Testis (tissue), 2 donors: ENCODE measurements at regions not wholly inside any gene's neighbourhood (a gene's known extent, or its start where the extent isn't known, plus 50 kb on each side); places are given as distances from the start of the nearest gene placed in this dataset.

ENCODE experiments used
- DNase-seq: peaks from one replicate; pipeline ENCODE4 v3.0.0-alpha.2; 2019
- H3K27ac ChIP-seq, 2 donors: fragments of 200-600 bp; sonication (generic); one replicate each; pipeline ENCODE4 v1.5.1; 2019
- H3K27me3 ChIP-seq: fragments of 200-600 bp; sonication (generic); one replicate; pipeline ENCODE4 v1.5.1; 2019
- H3K36me3 ChIP-seq: fragments of 200-600 bp; sonication (generic); one replicate; pipeline ENCODE4 v1.5.1; 2017; ENCODE audit warnings: low read depth; ENCODE audit errors: missing control alignments
- H3K4me1 ChIP-seq: fragments of 200-600 bp; sonication (generic); one replicate; pipeline ENCODE4 v1.5.1; 2019
- H3K4me3 ChIP-seq, 2 donors: fragments of 200-600 bp; sonication (generic); one replicate each; pipeline ENCODE4 v1.5.1; 2017 to 2019
- H3K9me3 ChIP-seq: fragments of 200-600 bp; sonication (generic); one replicate; pipeline ENCODE4 v1.5.1; 2017
- CTCF ChIP-seq, 3 experiments: fragments of 450-650 bp in 2 of 3; fragments of 200-600 bp in 1 of 3; sonication (generic) in 1 of 3; IDR thresholded peaks; one replicate each; pipeline ENCODE4 v1.5.1; 2016 to 2019; ENCODE audit warnings: antibody characterized with exemption in 3 of 3, mild to moderate bottlenecking in 2 of 3, moderate library complexity in 1 of 3
- POLR2A ChIP-seq: fragments of 450-650 bp; IDR thresholded peaks from one replicate; pipeline ENCODE4 v1.6.1; 2017; ENCODE audit warnings: antibody characterized with exemption, mild to moderate bottlenecking, moderate library complexity
- WGBS, 2 donors: methylation state at CpG; one replicate each; pipeline ENCODE4 v1.1.5; 2018; 5-methylcytosine and 5-hydroxymethylcytosine counted together
- intact Hi-C: fragments of 100-400 bp; cut with DNase I; formaldehyde crosslinking; loops from one replicate; pipeline ENCODE4 v1.15.1; 2023; ENCODE audit warnings: low total_unique reads

- H3K4me3 ChIP-seq: no peak overlapping the region
- no peaks in the 10 kb centered on the region for H3K9me3 ChIP-seq
- H3K27me3 ChIP-seq: no peaks in the 10 kb centered on the region
- TF ChIP-seq CTCF (IDR thresholded peaks at IDR 0.05) (no peak), POLR2A (no peak)
- DNase-seq: no peak
- no peaks in the 10 kb centered on the region for H3K36me3 ChIP-seq
- no peak overlapping the region for H3K27ac ChIP-seq
- H3K4me1 ChIP-seq: no peaks in the 10 kb centered on the region
- intact Hi-C loops: no loop called here
- 32 to 43% methylated on average over 1 of the region's 1 CpG for WGBS, 2 donors
These were observed 1032.2 kb upstream of the SEMA6D start for GRCh38 chr15:46685096-46685495.

- Histone ChIP-seq H3K27ac (no peak overlapping the region), H3K9me3 (no peaks in the 10 kb centered on the region), H3K4me1 (no peaks in the 10 kb centered on the region), H3K4me3 (no peak overlapping the region), H3K36me3 (no peaks in the 10 kb centered on the region), H3K27me3 (no peaks in the 10 kb centered on the region)
- no peak for TF ChIP-seq CTCF (IDR thresholded peaks at IDR 0.05)
- no peak for TF ChIP-seq POLR2A
- intact Hi-C loops: no loop called here
- WGBS, 2 donors: 90% methylated on average over 1 of the region's 1 CpG
- no peak for DNase-seq
These were observed 1031.6 kb upstream of the SEMA6D start for GRCh38 chr15:46685681-46686080.

- TF ChIP-seq POLR2A: no peak
- no peak for TF ChIP-seq CTCF (IDR thresholded peaks at IDR 0.05)
- Histone ChIP-seq H3K4me3 (no peak overlapping the region), H3K4me1 (no peaks in the 10 kb centered on the region), H3K27ac (no peak overlapping the region), H3K9me3 (no peaks in the 10 kb centered on the region), H3K27me3 (no peaks in the 10 kb centered on the region), H3K36me3 (no peaks in the 10 kb centered on the region)
- DNase-seq: no peak
- WGBS, 2 donors: 44 to 46% methylated on average over 1 of the region's 1 CpG
- intact Hi-C loops: no loop called here
These were observed 1021.0 kb upstream of the SEMA6D start for GRCh38 chr15:46696281-46696680.

GRCh38 chr15:46701346-46701745, 1016.0 kb upstream of the SEMA6D start:
- H3K27ac ChIP-seq: no peak overlapping the region
- H3K27me3 ChIP-seq: no peaks in the 10 kb centered on the region
- intact Hi-C loops: no loop called here
- H3K4me3 ChIP-seq: no peak overlapping the region
- no peaks in the 10 kb centered on the region for H3K36me3 ChIP-seq
- no peaks in the 10 kb centered on the region for H3K9me3 ChIP-seq
- WGBS, 2 donors: 89 to 95% methylated on average over 1 of the region's 1 CpG
- no peaks in the 10 kb centered on the region for H3K4me1 ChIP-seq
- no peak for TF ChIP-seq POLR2A
- TF ChIP-seq CTCF (IDR thresholded peaks at IDR 0.05): no peak
- no peak for DNase-seq

- 70 to 85% methylated on average over 4 of the region's 4 CpGs for WGBS, 2 donors
- TF ChIP-seq CTCF (IDR thresholded peaks at IDR 0.05) (no peak), POLR2A (no peak)
- H3K4me3 ChIP-seq: no peak overlapping the region
- H3K27me3 ChIP-seq: no peaks in the 10 kb centered on the region
- DNase-seq: no peak
- H3K36me3 ChIP-seq: no peaks in the 10 kb centered on the region
- H3K9me3 ChIP-seq: no peaks in the 10 kb centered on the region
- H3K4me1 ChIP-seq: no peaks in the 10 kb centered on the region
- intact Hi-C loops: no loop called here
- no peak overlapping the region for H3K27ac ChIP-seq
These were observed 1015.4 kb upstream of the SEMA6D start for GRCh38 chr15:46701896-46702295.
